ENCODE measurements at regions not wholly inside any gene's neighbourhood (a gene's known extent, or its start where the extent isn't known, plus 50 kb on each side); places are given as distances from the start of the nearest gene placed in this dataset.

DNA sequence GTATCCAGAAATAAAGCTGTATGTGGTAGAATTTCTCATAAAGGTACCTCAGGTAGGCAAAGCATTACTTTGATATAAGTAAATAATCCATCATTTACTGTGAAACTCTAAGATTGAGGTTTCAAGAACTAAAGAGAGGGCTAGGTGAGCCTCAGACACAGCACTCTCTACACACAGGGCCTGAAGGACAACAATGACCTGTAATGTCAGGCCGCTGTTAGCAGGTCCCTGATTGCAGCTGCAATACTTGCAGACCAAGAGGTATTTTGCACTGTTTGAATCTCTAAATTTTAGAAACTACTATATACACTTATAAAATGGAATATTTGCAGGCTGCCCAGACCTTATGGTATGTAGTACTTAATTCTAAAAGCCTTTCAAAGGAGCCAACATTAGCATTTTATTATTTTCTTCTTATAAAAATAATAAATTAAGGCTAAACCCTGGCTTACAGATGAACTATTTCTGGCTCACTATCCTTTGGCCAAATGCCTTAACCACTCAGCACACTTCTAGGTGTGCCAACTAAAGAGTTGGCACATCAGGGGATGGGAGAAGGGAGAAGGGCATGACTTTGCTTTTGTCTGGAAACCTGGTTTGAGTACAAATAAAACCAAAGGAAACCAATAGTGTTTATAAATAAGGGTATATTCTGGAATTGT, 66.7 kb upstream of the SLC39A10 start:
- no peaks in the 10 kb centered on the region for H3K27me3 Mint-ChIP-seq
- POLR2A ChIA-PET, result interaction anchor here (1.9 kb wide), 1 partner anchor 16 kb away, joined by 5 read pairs; no protein-coding TSS in a partner anchor
- H3K27ac Mint-ChIP-seq, result no peak overlapping the region
- CTCF ChIA-PET, result interaction anchor here (1.3 kb wide), 1 partner anchor 11 kb away, joined by 3 read pairs; no protein-coding TSS in a partner anchor
- peaks cover 2% of the 10 kb centered on the region for H3K9me3 Mint-ChIP-seq
- H3K4me1 Mint-ChIP-seq (ENCODE audit: low read depth), result peaks cover 8% of the 10 kb centered on the region
- intact Hi-C loops (cut with micrococcal nuclease), result no loop called here
- no peaks in the 10 kb centered on the region for H3K36me3 Mint-ChIP-seq
- no peak overlapping the region for H3K4me3 Mint-ChIP-seq
- no peak for DNase-seq

DNA sequence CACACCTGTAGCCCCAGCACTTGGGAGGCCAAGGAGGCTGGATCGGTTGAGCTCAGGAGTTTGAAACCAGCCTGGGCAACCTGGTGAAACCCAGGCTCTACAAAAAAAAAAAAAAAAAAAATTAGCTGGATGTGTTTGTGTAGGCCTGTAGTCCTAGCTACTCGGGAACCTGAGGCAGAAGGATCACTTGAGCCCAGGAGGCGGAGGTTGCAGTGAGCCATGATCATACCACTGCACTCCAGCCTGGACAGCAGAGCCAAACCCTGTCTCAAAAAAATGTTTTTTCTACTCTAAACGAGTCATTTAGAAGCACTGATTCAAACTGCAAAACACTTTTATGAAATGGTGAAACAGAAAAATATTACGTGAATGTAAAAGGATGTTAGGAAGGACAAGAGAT, 69.1 kb upstream of the SLC39A10 start:
- Mint-ChIP-seq H3K27me3 (no peaks in the 10 kb centered on the region), H3K4me3 (no peak overlapping the region), H3K36me3 (no peaks in the 10 kb centered on the region), H3K4me1 (ENCODE audit: low read depth) (no peaks in the 10 kb centered on the region), H3K27ac (no peak overlapping the region), H3K9me3 (no peaks in the 10 kb centered on the region)
- POLR2A ChIA-PET, result no interaction called here
- intact Hi-C loops (cut with micrococcal nuclease), result no loop called here
- DNase-seq, result no peak
- CTCF ChIA-PET, result no interaction called here

DNA sequence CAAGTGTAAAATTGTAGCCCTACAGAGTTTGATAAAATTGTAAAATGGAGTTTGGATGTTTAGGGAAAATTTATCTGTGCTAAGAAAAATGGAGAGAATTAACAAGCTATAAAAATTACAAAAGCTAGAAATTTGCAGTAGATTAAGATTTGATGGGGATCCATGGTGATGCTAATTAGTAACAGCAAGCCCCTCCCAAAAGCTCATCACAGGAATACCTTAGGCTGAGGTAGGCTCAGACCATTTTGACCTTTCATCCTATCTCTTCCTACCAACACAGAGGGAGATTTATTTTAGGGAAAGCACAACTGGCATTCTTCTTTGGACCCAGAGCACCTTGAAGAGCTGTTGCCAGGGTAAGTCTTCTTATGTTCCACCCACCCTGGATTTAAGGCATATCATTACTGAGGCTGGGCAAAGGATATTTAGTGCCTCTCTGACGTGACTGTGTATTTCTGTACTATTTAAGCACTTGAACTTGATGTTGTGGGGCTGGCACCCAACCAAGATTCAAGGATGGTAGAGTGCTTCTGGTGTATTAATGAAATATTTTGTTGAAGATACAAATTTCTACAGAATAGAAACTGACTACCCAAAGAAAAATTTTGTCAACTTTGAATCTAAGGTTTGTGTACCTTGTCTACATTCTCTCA, 70.8 kb upstream of the SLC39A10 start:
- Mint-ChIP-seq H3K27ac (no peak overlapping the region), H3K4me1 (ENCODE audit: low read depth) (no peaks in the 10 kb centered on the region), H3K4me3 (no peak overlapping the region), H3K9me3 (no peaks in the 10 kb centered on the region), H3K36me3 (no peaks in the 10 kb centered on the region), H3K27me3 (no peaks in the 10 kb centered on the region)
- intact Hi-C loops (cut with micrococcal nuclease), result no loop called here
- CTCF ChIA-PET, result interaction anchor here (0.6 kb wide), 1 partner anchor 688 kb away, joined by 3 read pairs; no protein-coding TSS in a partner anchor
- POLR2A ChIA-PET, result no interaction called here
- DNase-seq, result no peak

DNA sequence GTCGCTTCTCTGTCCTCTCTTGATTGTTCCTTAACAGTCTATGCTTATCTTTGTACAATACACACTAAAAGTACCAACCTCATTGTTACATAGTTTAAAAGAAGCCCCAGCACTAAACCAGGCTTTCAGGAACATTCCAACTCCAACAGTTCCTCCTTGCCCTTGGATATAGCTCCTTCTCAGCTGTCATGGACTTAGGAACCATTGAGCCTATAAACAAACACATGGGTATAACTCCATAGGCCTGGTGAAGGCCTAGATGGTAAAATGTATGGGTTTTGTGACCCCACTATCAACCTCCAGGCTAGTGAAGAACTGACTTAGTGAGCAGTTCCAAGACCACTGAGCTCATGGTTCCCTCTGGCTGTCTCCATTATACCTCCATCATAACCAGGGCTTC, 74.8 kb upstream of the SLC39A10 start:
- H3K4me3 Mint-ChIP-seq, result no peak overlapping the region
- H3K36me3 Mint-ChIP-seq, result no peaks in the 10 kb centered on the region
- no peaks in the 10 kb centered on the region for H3K9me3 Mint-ChIP-seq
- no peak overlapping the region for H3K27ac Mint-ChIP-seq
- ChIA-PET POLR2A (no interaction called here), CTCF (no interaction called here)
- H3K4me1 Mint-ChIP-seq (ENCODE audit: low read depth), result peaks cover 27% of the 10 kb centered on the region
- intact Hi-C loops (cut with micrococcal nuclease), result no loop called here
- H3K27me3 Mint-ChIP-seq, result no peaks in the 10 kb centered on the region
- DNase-seq, result no peak

DNA sequence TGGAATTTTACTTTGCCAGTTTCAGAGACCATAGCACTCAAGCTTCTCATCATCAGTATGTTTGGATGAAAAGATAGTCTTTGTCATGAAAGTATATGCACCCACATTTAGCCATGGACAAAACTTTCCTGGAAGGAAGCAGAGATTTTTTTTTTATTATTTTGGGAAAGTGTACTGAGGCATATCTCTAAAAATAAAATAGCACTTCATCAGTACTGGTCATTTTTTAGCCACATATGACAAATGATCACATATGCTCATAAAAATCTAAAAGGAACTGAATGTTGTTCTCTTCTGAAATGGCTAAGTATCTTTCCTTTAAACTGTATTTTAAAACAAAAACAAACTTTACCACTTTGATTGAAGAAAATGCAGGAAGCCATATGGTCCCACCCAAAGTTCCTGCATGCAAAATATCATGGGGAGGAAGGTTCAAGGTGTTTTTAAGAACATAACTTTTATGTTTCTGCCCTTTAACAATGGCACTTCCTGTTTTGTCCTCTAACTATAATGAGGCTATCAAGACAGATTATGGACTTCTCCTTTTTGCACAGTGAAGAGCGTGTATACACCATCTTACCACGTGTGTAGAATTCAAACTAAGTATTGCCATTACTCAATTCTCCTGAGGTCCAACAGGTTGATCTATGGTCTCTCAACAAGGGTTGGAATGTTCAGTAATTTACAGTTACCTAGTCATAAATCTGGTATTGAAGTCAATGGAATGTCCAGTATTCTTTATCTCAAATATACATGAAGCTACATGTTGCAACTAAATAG, 77.1 kb upstream of the SLC39A10 start:
- intact Hi-C loops (cut with micrococcal nuclease), result loop anchor here (5.0 to 10.0 kb wide), 2 partner anchors 265 to 487 kb away; partner anchors contain the start of gene DNAH7
- DNase-seq, result no peak
- Mint-ChIP-seq H3K9me3 (no peaks in the 10 kb centered on the region), H3K27me3 (no peaks in the 10 kb centered on the region), H3K36me3 (no peaks in the 10 kb centered on the region), H3K27ac (no peak overlapping the region), H3K4me3 (no peak overlapping the region), H3K4me1 (ENCODE audit: low read depth) (peaks cover 46% of the 10 kb centered on the region)
- ChIA-PET POLR2A (no interaction called here), CTCF (interaction anchor here (0.8 kb wide), 1 partner anchor 358 kb away, joined by 3 read pairs; no protein-coding TSS in a partner anchor)

DNA sequence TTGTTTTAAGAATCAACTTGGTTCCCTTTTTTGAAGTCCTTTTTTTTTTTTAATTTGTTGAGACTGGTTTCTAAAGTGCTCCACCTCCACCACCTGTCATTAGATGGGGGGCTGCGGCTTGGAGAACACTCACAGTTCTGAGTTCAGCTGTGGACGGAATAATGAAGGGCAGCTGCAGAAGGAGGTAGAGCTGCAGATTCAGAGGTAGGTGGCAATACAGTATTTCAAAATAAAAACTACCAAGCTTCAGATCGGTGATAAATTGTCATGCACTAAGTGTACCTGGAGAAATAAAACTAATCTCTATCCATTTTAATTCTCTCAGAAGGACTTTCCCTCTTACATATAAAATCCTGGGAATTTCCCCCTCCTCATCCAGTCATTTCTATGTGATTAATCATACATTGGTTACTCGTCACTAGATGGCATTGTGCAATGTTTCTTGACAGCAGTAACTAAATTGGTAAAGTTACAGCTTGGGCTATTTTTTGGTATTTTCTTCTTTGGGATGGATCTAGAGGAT, 81.1 kb upstream of the SLC39A10 start:
- intact Hi-C loops (cut with micrococcal nuclease), result loop anchor here (1.0 to 10.0 kb wide), 7 partner anchors 12 to 491 kb away; partner anchors contain the start of gene DNAH7
- no peak for DNase-seq
- POLR2A ChIA-PET, result interaction anchor here (0.6 to 1.1 kb wide), 2 partner anchors 75 to 82 kb away, joined by 3 to 4 read pairs; no protein-coding TSS in a partner anchor
- no peak overlapping the region for H3K4me3 Mint-ChIP-seq
- H3K36me3 Mint-ChIP-seq, result no peaks in the 10 kb centered on the region
- H3K27ac Mint-ChIP-seq, result peak overlapping the region; percentile 64
- CTCF ChIA-PET, result interaction anchor here (0.7 to 2.7 kb wide), 9 partner anchors 11 to 622 kb away, joined by 3 to 19 read pairs (median 4); partner anchors contain the start of genes DNAH7 and SLC39A10
- H3K9me3 Mint-ChIP-seq, result no peaks in the 10 kb centered on the region
- peaks cover 68% of the 10 kb centered on the region for H3K4me1 Mint-ChIP-seq (ENCODE audit: low read depth)
- no peaks in the 10 kb centered on the region for H3K27me3 Mint-ChIP-seq

DNA sequence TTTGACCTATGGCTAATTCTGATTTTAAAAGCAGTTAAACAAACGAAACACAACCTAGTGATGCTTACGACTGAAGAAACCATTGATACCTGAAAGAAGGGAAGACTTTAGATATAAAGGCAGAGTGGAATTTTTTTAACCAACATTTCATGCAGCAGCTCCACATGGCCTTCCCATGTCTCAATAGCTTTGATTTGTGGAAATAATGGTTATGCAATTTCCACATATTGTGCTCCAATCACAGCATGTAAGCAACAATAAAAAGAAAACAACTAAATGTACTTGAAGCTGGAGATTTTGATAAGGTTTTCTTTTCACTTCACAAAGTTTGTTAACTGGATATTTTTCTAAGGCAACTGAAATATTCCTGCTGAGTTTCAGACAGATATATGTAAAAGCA, 82.0 kb upstream of the SLC39A10 start:
- CTCF ChIA-PET, result interaction anchor here (1.0 to 1.5 kb wide), 3 partner anchors 16 to 85 kb away, joined by 3 read pairs; no protein-coding TSS in a partner anchor
- Mint-ChIP-seq H3K36me3 (no peaks in the 10 kb centered on the region), H3K27me3 (no peaks in the 10 kb centered on the region), H3K9me3 (no peaks in the 10 kb centered on the region), H3K27ac (no peak overlapping the region), H3K4me1 (ENCODE audit: low read depth) (peaks cover 67% of the 10 kb centered on the region), H3K4me3 (no peak overlapping the region)
- no peak for DNase-seq
- intact Hi-C loops (cut with micrococcal nuclease), result loop anchor here (5.0 to 10.0 kb wide), 2 partner anchors 270 to 492 kb away; partner anchors contain the start of gene DNAH7
- POLR2A ChIA-PET, result interaction anchor here (1.1 to 1.4 kb wide), 2 partner anchors 15 to 83 kb away, joined by 3 to 5 read pairs; no protein-coding TSS in a partner anchor

DNA sequence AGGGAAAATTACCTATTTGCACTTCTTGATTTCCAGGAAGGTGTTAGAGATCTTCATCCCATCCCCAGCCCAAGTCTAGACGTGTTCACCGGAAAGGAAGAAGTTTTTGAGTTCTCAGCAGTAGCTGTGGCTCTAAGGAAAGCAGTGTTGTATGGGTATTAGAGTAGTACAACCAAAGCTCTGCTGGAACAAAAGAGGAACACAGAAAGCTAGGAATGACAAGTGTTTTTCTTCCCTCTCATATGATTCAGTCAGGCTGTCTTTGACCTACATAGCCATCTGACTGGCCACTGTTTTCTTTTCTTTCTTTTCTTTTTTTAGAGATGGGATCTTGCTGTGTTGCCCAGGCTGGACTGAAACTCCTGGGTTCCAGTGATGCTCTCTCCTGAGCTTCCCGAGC, 82.7 kb upstream of the SLC39A10 start:
- Mint-ChIP-seq H3K4me1 (ENCODE audit: low read depth) (peaks cover 66% of the 10 kb centered on the region), H3K4me3 (no peak overlapping the region), H3K27me3 (no peaks in the 10 kb centered on the region), H3K36me3 (no peaks in the 10 kb centered on the region), H3K9me3 (no peaks in the 10 kb centered on the region), H3K27ac (no peak overlapping the region)
- no peak for DNase-seq
- intact Hi-C loops (cut with micrococcal nuclease), result loop anchor here (10.0 kb wide), 1 partner anchor 270 kb away; no protein-coding TSS in a partner anchor
- ChIA-PET POLR2A (interaction anchor here (1.4 kb wide), 1 partner anchor 15 kb away, joined by 5 read pairs; no protein-coding TSS in a partner anchor), CTCF (interaction anchor here (1.5 kb wide), 2 partner anchors 15 to 86 kb away, joined by 3 read pairs; no protein-coding TSS in a partner anchor)

DNA sequence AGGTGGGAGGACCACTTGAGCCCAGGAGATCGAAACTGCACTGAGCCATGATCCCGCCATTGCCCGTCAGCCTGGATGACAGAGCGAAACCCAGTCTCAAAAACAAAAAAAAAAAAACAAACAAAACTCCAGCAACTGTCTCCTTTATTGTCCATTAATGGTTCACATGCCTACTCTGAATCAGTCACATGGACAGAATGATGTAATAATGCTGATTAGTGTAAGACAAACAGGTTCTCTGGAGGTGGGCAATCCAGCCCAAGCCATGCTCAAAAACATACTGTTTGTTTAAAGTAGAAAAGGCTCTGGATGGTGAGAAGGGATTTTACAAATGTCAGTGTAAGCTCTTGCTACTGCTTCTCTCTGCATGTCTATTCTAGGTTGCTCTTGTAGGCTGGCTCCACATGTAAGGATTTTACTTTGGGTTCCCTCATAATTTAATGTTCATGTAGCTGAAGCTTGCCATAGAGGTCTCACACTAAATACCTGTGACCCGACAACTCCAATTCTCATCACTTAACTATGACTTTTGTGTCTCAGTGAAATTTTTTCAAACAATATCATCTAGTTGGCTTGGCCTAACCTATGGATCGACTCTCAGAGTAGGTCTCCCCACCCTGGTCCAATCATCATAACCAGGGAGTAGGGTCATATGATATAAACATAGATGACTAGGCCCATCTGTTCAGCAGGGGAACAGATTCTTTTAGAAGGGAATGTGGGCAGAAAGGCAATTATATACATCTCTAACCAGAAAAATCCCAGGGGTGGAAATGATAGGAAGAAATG, 83.9 kb upstream of the SLC39A10 start:
- DNase-seq, result no peak
- POLR2A ChIA-PET, result interaction anchor here (1.4 kb wide), 1 partner anchor 16 kb away, joined by 5 read pairs; no protein-coding TSS in a partner anchor
- no peaks in the 10 kb centered on the region for H3K9me3 Mint-ChIP-seq
- peak overlapping the region; percentile 4 for H3K27ac Mint-ChIP-seq
- no peaks in the 10 kb centered on the region for H3K36me3 Mint-ChIP-seq
- CTCF ChIA-PET, result no interaction called here
- intact Hi-C loops (cut with micrococcal nuclease), result loop anchor here (10.0 kb wide), 1 partner anchor 272 kb away; no protein-coding TSS in a partner anchor
- no peaks in the 10 kb centered on the region for H3K27me3 Mint-ChIP-seq
- H3K4me1 Mint-ChIP-seq (ENCODE audit: low read depth), result peaks cover 64% of the 10 kb centered on the region
- no peak overlapping the region for H3K4me3 Mint-ChIP-seq

DNA sequence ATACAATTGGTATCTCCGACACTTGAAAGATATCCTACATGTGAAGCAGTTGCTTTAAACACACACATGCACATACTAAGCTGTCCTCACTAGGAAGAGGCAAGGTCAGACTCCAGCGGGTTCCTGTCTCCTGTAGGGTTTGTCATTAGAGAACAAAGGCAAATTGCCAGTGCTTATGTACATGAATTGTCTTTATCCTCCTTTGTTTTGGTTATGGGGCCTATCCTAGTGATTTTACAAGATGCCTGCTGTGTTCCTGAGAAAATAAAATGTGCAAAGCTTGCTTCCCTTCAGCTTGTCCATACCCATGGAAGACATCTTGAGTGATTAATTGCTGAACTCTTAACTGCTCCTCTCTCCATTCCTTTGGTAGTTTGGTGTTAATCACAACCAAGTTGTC, 86.7 kb upstream of the SLC39A10 start:
- H3K4me3 Mint-ChIP-seq, result no peak overlapping the region
- H3K36me3 Mint-ChIP-seq, result no peaks in the 10 kb centered on the region
- no peaks in the 10 kb centered on the region for H3K27me3 Mint-ChIP-seq
- H3K9me3 Mint-ChIP-seq, result no peaks in the 10 kb centered on the region
- ChIA-PET POLR2A (interaction anchor here (1.1 kb wide), 1 partner anchor 90 kb away, joined by 4 read pairs; no protein-coding TSS in a partner anchor), CTCF (interaction anchor here (0.7 to 1.9 kb wide), 2 partner anchors 73 to 90 kb away, joined by 3 to 8 read pairs; no protein-coding TSS in a partner anchor)
- intact Hi-C loops (cut with micrococcal nuclease), result loop anchor here (10.0 kb wide), 1 partner anchor 274 kb away; no protein-coding TSS in a partner anchor
- DNase-seq, result no peak
- H3K27ac Mint-ChIP-seq, result no peak overlapping the region
- peaks cover 52% of the 10 kb centered on the region for H3K4me1 Mint-ChIP-seq (ENCODE audit: low read depth)

DNA sequence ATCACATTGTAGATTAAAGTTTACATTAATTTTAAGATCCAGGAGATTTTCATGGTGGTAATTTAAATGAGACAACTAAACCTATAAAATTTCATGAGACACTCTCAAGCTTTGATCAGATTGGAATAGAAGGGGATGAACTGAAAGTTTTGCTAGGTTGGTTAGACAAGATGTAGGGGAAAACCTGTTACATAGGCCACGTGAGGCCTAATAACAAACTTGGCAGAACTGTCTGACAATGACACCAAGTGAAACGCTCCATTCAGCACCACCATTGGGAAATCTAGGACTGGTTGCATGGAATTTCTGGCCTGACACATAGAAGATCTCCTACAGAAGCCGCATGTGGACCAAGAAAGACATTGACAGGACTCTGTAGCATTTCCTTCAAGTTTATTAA, 87.8 kb upstream of the SLC39A10 start:
- H3K36me3 Mint-ChIP-seq, result no peaks in the 10 kb centered on the region
- intact Hi-C loops (cut with micrococcal nuclease), result loop anchor here (10.0 kb wide), 1 partner anchor 204 kb away; no protein-coding TSS in a partner anchor
- H3K9me3 Mint-ChIP-seq, result no peaks in the 10 kb centered on the region
- DNase-seq, result no peak
- no peaks in the 10 kb centered on the region for H3K27me3 Mint-ChIP-seq
- POLR2A ChIA-PET, result no interaction called here
- CTCF ChIA-PET, result interaction anchor here (0.8 to 1.9 kb wide), 2 partner anchors 91 to 499 kb away, joined by 3 to 8 read pairs; partner anchors contain the start of gene DNAH7
- H3K4me1 Mint-ChIP-seq (ENCODE audit: low read depth), result peaks cover 50% of the 10 kb centered on the region
- H3K4me3 Mint-ChIP-seq, result no peak overlapping the region
- no peak overlapping the region for H3K27ac Mint-ChIP-seq

All from activated CD4-positive, alpha-beta memory T cell treated with anti-CD3 and anti-CD28 coated beads for 36 hours (primary cell).